ENCODE measurements at regions not wholly inside any gene's neighbourhood (a gene's known extent, or its start where the extent isn't known, plus 50 kb on each side); places are given as distances from the start of the nearest gene placed in this dataset.
"Not testable (repeated sequence)": the region's sequence is repeated elsewhere in the genome, so short reads cannot be mapped to it uniquely, and the experiment has no call there.

DNA sequence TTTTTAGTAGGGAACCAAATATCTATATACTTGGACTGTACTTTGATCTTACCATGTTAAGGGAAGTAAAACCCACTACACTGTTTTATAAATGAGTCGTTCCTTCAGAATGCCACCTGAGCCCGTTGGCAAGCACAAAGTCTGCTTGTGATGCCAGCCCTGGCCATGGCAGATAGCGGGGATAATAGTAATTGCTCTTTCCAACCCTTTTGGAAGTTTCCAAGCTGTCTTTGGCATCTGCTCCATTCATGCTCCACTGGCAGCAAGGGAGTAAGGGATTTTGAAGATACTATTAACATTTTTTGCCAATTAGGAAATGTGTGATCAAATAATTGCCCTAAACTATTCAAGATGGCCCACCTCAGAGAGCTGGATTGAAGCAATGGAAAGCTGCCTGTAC, 689.2 kb upstream of the SLIT2 start:
- intact Hi-C loops (cut with DNase I), result no loop called here
- no peak for TF ChIP-seq CTCF (IDR thresholded peaks at IDR 0.05)
- Histone ChIP-seq H3K4me3 (no peak overlapping the region), H3K4me1 (no peaks in the 10 kb centered on the region), H3K27me3 (no peaks in the 10 kb centered on the region), H3K27ac (no peak overlapping the region), H3K9me3 (no peaks in the 10 kb centered on the region), H3K36me3 (no peaks in the 10 kb centered on the region)
- no peak for DNase-seq (ENCODE audit: low spot score in 2 of 2)

GRCh38 chr4:19557161-19557560, 694.5 kb upstream of the SLIT2 start:
- H3K4me1 ChIP-seq, result no peaks in the 10 kb centered on the region
- intact Hi-C loops (cut with DNase I), result no loop called here
- TF ChIP-seq CTCF (IDR thresholded peaks at IDR 0.05), result no peak
- H3K9me3 ChIP-seq, result no peaks in the 10 kb centered on the region
- no peaks in the 10 kb centered on the region for H3K27me3 ChIP-seq
- DNase-seq (ENCODE audit: low spot score in 2 of 2), result no peak
- no peak overlapping the region for H3K27ac ChIP-seq
- no peaks in the 10 kb centered on the region for H3K36me3 ChIP-seq
- no peak overlapping the region for H3K4me3 ChIP-seq

GRCh38 chr4:19556276-19556675, 695.4 kb upstream of the SLIT2 start:
- intact Hi-C loops (cut with DNase I); DNase-seq (ENCODE audit: low spot score in 2 of 2); H3K36me3 ChIP-seq; H3K27me3 ChIP-seq; H3K27ac ChIP-seq; H3K4me1 ChIP-seq; H3K9me3 ChIP-seq; H3K4me3 ChIP-seq: not testable (repeated sequence)

DNA sequence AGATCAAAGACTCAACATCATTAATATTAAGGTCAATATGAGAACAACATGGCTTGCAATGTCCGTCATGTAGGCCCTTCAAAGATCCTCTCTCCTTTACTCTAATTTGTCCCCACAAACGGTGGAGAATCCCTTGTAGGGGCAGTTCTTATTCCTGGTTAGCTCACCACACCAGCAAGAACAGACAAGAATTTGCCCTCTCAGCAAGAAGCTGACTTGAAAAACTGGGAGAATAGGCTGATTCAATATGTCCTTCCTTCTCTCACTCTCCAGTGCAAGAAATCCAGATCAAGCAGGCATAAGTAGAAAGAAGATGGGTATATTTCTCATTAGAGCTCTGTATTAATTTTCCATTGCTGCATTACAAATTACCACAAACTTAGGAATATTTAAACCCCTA, 704.2 kb upstream of the SLIT2 start:
- Histone ChIP-seq H3K36me3 (no peaks in the 10 kb centered on the region), H3K4me1 (no peaks in the 10 kb centered on the region), H3K27ac (no peak overlapping the region), H3K9me3 (no peaks in the 10 kb centered on the region), H3K4me3 (no peak overlapping the region), H3K27me3 (no peaks in the 10 kb centered on the region)
- TF ChIP-seq CTCF (IDR thresholded peaks at IDR 0.05), result no peak
- intact Hi-C loops (cut with DNase I), result no loop called here
- DNase-seq (ENCODE audit: low spot score in 2 of 2), result no peak

DNA sequence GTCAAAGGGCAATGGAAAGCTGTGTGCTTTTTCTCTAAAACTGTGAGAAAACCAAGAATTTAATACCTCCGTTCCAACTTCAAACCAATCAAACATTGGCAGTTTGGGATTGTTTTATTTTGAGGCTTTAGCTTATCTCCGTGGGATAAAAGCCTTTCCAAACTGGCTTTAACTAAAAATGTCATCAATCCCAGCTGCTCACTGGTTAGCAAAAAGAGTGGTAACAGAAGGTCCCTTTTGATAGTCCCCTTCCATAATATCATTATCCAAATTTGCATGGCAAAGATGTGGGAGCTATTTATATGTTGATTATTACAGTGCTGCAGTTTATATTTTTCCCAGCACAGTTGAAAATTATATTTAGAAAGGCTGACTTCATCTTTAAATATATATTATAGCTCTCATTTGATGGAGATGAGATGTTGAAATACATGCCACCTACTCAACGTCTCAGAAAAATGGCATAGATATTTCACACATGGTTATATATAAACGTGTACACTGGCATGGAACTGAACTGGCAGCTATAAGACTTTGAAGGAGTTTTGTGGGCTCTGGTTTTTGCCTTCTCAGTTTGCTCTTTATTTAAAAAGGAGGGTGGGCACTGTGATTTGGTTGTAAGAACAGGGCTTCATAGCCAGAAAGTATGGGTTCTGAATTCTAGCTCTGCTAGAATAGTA, 707.1 kb upstream of the SLIT2 start:
- H3K36me3 ChIP-seq, result no peaks in the 10 kb centered on the region
- intact Hi-C loops (cut with DNase I), result no loop called here
- DNase-seq (ENCODE audit: low spot score in 2 of 2), result no peak
- H3K27me3 ChIP-seq, result no peaks in the 10 kb centered on the region
- H3K27ac ChIP-seq, result no peak overlapping the region
- TF ChIP-seq CTCF (IDR thresholded peaks at IDR 0.05), result no peak
- no peaks in the 10 kb centered on the region for H3K4me1 ChIP-seq
- H3K9me3 ChIP-seq, result no peaks in the 10 kb centered on the region
- H3K4me3 ChIP-seq, result no peak overlapping the region

DNA sequence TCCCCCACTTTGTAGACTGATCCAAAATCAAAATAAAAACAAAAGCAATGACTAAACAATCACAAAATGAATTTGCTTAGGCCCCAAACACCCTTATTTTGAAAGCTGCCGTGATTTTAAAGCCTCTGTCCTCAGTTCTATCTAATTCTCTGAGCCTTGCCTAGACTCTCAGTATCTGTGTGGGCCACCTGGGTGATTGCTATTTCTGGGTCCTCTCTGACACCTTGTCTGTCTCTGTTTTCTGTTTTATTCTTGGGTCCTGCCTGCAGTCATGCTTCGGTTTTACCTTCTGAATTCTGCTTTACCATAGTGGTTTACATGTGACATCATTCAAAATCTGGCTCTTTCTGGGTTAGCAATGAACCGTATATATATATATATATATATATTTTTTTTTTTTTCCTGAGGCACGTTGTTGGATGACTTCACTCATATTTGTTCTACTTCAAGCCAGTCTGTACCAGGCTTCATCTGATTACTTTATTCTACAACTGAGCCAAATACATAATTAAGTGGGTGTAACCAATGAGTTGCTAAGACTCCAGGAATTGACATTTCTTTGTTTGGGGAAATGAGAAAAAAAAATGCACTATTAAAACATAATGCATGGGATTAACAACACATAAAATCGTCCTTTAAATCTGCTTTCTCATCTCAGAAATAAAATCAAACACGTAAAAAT, 710.7 kb upstream of the SLIT2 start:
- TF ChIP-seq CTCF (IDR thresholded peaks at IDR 0.05), result no peak
- Histone ChIP-seq H3K9me3 (no peaks in the 10 kb centered on the region), H3K4me1 (no peaks in the 10 kb centered on the region), H3K4me3 (no peak overlapping the region), H3K36me3 (no peaks in the 10 kb centered on the region), H3K27ac (no peak overlapping the region), H3K27me3 (no peaks in the 10 kb centered on the region)
- intact Hi-C loops (cut with DNase I), result no loop called here
- no peak for DNase-seq (ENCODE audit: low spot score in 2 of 2)

Data from ascending aorta (tissue), 2 donors.